CD4-positive, alpha-beta T cell treated with Interleukin-17A for 1 hour (primary cell): ENCODE measurements at regions not wholly inside any gene's neighbourhood (a gene's known extent, or its start where the extent isn't known, plus 50 kb on each side); places are given as distances from the start of the nearest gene placed in this dataset.
"Not testable (repeated sequence)": the region's sequence is repeated elsewhere in the genome, so short reads cannot be mapped to it uniquely, and the experiment has no call there.

Source experiments
- DNase-seq: peaks from one replicate; pipeline ENCODE4 v3.0.0-alpha.2; 2020

- no peak for DNase-seq
Observed at GRCh38 chr19:28168557-28168956, 1044.4 kb downstream of the UQCRFS1 start.

DNA sequence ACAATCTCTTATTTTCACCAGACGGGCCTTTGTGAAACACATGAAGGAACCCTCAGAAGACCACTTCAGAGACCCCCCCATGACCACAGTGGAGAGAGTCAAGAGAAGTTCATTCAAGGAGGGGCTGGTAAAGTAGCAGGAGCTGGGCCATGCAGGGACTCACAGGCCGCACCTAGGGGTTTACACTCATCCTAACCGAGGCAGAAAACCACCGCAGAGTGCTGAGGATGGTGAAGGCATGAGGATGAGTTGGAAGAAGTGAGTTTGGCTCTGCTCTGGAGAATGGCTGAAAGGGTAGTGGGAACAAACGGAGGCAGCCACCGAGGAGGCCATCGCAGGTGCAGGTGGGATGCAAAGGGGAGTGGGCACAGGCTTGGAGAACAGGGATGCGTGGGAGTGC is 1046.9 kb downstream of the UQCRFS1 start:
- no peak for DNase-seq

GRCh38 chr19:28164214-28164613 is 1048.7 kb downstream of the UQCRFS1 start:
- no peak for DNase-seq

DNA sequence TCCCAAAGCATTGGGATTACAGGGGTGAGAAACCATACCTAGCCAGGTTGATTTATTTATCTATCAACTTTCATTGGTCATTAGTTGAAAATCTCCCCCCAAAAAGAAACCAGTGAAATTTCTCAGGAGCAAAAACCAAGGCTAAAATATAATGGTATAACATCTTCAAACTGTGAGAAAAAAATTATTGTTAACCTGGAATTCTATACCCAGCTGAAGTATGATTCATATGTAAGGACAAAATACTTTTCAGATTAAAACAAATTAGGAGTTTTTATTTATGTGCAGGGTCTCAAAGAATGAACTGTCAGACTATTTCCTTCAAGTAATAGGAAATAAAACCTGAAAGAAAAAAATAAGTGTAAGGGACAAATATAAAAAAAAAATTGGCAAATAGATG is 1053.9 kb downstream of the UQCRFS1 start:
- DNase-seq = no peak

- DNase-seq = no peak
Observed at GRCh38 chr19:28155265-28155664, 1057.7 kb downstream of the UQCRFS1 start.

GRCh38 chr19:28154077-28154476 is 1058.9 kb downstream of the UQCRFS1 start:
- DNase-seq = no peak

DNA sequence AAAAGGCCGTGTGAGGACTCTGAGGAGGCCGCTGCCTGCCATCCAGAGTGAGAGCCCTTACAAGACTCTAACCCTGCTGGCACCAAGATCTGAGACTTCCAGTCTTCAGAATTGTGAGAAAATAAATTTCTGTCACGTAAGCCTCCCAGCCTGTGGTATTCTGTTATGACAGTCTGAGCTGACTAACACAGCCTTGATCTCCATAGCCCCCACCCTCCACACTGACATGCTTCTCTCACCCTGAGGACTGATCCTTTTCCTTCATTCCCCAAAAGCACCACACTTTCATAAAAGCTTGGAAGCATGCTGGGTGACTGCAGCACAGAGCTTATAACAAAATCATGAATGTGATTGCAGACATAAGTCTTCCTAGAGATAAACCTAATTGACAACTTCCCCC is 1059.8 kb downstream of the UQCRFS1 start:
- DNase-seq = no peak

GRCh38 chr19:28152195-28152594 is 1060.8 kb downstream of the UQCRFS1 start:
- DNase-seq = no peak

GRCh38 chr19:28150129-28150528 is 1062.8 kb downstream of the UQCRFS1 start:
- DNase-seq = no peak

- DNase-seq = no peak
Observed at GRCh38 chr19:28148554-28148953, 1064.4 kb downstream of the UQCRFS1 start.

- DNase-seq = no peak
Observed at GRCh38 chr19:28142258-28142657, 1070.7 kb downstream of the UQCRFS1 start.

- DNase-seq = no peak
Observed at GRCh38 chr19:28140201-28140600, 1072.8 kb downstream of the UQCRFS1 start.

DNA sequence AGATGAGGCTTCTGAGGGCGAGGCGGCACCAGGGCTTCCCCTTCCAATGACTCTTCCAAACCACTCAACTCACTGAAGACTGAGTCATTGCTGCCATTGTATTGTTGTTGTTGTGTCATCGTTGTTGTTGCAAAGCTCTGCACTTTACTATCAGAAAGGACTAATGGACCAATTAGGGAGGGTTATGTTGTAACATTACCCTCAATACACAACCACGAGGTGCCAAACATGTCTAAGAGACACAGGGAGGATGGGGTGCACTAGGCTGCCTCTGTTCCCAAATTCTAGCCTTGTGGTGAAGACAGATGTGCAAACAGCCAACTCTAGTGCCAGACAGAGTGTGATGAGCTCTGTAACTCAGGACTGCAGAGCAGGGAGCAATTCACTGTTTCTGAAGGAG is 1075.2 kb downstream of the UQCRFS1 start:
- no peak for DNase-seq

DNA sequence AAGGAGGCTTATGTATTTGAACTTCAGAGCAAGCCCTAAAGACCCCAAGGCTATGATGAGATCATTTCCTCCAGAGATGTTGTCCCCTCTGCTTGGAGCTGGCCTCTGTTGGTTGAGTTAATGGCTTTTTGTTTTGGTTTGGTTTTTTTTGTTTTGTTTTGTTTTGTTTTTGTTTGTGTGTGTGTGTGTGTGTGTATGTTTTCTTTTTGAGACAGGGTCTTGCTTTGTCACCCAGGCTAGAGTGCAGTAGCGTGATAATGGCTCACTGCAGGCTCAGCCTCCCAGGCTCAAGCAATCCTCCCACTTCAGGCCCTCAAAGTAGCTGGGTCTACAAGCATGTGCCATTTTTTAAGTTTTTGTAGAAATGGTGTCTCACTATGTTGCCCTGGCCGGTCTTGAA is 1076.2 kb downstream of the UQCRFS1 start:
- no peak for DNase-seq

DNA sequence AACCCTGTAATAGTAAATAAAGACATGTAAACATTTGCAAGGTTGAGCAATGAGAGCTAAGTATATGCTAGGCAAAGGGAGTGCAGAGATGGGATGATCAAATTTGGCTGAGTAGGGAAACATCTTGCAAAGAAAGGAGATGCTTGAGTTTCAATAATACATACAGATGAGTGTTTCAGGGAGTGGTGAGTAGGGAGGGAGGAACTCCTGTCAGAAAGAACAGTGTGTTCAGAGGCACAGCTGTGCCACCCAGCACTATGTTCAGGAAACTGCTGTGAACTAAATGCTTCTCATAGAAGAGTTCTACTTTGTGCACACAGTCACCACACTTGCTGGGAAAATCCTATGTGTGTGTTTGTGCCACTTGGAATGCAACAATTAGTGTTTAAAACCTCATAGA is 1077.1 kb downstream of the UQCRFS1 start:
- DNase-seq = no peak

DNA sequence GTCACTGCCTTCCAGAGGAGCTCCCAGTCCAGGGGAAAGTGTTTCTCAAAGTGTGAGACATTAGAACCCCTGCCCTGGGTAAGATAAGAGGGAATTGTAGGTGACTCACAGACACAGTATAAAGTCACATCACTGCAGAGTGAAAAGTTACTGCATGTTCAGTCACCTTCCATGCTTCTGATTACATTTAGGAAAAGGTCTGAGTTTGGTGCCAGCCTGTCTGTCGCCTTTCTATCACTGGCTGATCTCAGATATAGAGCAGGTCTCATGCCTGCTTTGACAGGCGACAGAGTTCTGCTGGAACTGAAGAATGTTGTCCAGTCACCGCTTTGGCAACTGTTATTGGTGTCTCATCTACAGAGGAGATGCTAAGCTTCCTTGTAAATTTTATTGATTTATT is 1078.6 kb downstream of the UQCRFS1 start:
- no peak for DNase-seq

GRCh38 chr19:28130881-28131280 is 1082.1 kb downstream of the UQCRFS1 start:
- DNase-seq = not testable (repeated sequence)

GRCh38 chr19:28130066-28130511 is 1082.9 kb downstream of the UQCRFS1 start:
- DNase-seq = no peak

DNA sequence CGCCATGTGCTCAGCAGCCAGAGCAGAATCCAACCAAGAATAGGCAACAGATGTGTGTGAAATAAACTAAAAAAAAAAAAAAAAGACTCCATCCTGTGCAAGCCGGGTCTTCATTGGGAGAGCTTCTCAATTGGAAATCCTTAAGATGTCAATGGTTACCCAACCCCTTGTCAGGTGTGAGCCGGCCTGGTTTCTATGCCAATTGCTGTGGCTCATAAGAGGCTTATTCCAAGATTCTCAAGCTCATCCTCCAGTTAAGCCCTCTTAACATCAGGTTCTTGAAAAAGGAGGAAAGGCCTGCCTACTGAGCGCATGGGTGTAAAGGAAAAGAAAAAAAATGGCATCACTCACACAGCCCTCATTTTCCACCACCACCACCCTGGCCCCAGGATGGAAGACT is 1084.6 kb downstream of the UQCRFS1 start:
- no peak for DNase-seq

- DNase-seq = no peak
Observed at GRCh38 chr19:28126135-28126898, 1086.6 kb downstream of the UQCRFS1 start.

DNA sequence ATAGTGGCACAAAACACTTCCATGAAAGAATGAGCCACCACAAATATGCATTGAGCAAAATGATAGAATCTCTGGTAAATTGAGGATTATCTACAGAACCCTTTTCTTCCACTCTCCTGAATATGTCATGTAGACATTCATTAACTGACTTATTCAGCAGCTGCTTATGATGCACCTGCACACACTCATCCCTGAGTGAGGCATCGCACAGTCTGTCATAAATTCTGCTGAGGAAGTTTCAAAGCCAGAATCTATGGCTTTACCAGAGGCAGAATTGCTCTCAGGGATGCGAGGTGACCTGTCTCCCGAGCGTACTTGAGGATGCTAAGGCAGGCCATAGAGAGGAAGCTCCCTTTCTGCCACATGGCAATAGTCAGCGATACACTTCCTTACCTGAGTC is 1090.2 kb downstream of the UQCRFS1 start:
- DNase-seq = no peak

- DNase-seq = no peak
Observed at GRCh38 chr19:28118235-28118634, 1094.7 kb downstream of the UQCRFS1 start.

GRCh38 chr19:28117143-28117542 is 1095.8 kb downstream of the UQCRFS1 start:
- no peak for DNase-seq

- not testable (repeated sequence) for DNase-seq
Observed at GRCh38 chr19:28116379-28116778, 1096.6 kb downstream of the UQCRFS1 start.

DNA sequence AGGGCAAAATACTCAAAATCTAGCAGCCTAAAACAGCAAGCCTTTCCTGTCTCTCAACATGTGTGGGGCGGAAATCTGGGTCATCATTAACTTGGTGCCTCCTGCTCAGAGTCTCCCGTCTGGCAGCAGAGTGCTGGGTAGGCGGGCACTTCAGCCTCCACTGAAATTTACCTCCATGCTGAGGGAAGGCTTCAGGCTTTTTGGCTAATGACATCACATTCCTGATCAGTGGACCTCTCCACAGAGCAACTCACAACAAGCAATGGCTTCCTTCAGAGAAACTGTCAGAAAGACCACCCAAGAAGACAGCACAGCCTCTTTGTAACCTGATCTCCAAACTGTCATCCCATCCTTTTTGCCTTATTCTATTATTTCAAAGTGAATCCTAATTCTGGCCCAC is 1109.0 kb downstream of the UQCRFS1 start:
- DNase-seq = no peak
